Heart left ventricle (tissue), 13 donors: ENCODE measurements at regions not wholly inside any gene's neighbourhood (a gene's known extent, or its start where the extent isn't known, plus 50 kb on each side); places are given as distances from the start of the nearest gene placed in this dataset.

Experiments
- POLR2A ChIP-seq, 2 donors: fragments of 450-650 bp; IDR thresholded peaks; one replicate each; pipeline ENCODE4 v1.6.1; 2017; ENCODE audit warnings: antibody characterized with exemption in 2 of 2, mild to moderate bottlenecking in 2 of 2, moderate library complexity in 2 of 2
- TF ChIP-seq, protein P1 (sequence below), 12 donors: fragments of 200-600 bp; sonication (generic) in 4 of 12; IDR thresholded peaks; one replicate each; pipeline versions ENCODE4 v1.5.0 to v1.8.0; 2018 to 2022; ENCODE audit warnings: antibody characterized with exemption in 12 of 12, mild to moderate bottlenecking in 5 of 12
- donor health status: ischemic (EF 13 %, LVEDD 7.1; RV severe dilation, severe dysfunction).
- donor health status: DM: no; HTN: yes; CAD: no.
- donor health status: DM: no; HTN: no; CAD: no.
- donor health status: ischemic (EF 25% LVEDD 6.9; RV normal size, moderate dysfunction).
- donor health status: ischemic (EF 25% LVEDD 5.7; RV mildly dilated, moderate dysfunction).
- donor health status: ischemic (EF 35%, LVEDD 5.7; RV mildly dilated, moderate dysfunction).
- donor health status: nonischemic (EF 11% LVEDD 7.7; RV severe dilation, severe dysfunction).
- donor health status: DM: yes; HTN: yes; CAD: no.
- donor health status: PGD.
- donor health status: ischemic (EF 29% LVEDD 5.4; RV normal size, mild dysfunction).
- donor health status: nonischemic (EF 23%, LVEDD 6.1; RV moderate dilation, normal function).

DNA sequence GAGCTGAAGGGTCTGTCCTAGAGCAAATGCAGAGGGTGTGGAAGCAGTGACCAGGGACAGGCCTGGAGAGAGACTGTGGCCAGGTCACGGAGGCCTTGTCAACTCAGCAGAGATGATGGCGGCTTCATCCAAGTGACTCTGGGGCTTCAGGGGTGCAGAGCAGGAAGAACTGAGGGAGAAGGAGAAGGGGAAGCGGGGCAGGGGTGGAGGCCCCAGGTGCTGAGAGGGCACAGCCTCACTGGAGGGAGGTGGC is 299.1 kb downstream of the ZNF536 start:
- TF ChIP-seq POLR2A (IDR thresholded peaks at IDR 0.05), result no peak
- TF ChIP-seq, protein P1, sequence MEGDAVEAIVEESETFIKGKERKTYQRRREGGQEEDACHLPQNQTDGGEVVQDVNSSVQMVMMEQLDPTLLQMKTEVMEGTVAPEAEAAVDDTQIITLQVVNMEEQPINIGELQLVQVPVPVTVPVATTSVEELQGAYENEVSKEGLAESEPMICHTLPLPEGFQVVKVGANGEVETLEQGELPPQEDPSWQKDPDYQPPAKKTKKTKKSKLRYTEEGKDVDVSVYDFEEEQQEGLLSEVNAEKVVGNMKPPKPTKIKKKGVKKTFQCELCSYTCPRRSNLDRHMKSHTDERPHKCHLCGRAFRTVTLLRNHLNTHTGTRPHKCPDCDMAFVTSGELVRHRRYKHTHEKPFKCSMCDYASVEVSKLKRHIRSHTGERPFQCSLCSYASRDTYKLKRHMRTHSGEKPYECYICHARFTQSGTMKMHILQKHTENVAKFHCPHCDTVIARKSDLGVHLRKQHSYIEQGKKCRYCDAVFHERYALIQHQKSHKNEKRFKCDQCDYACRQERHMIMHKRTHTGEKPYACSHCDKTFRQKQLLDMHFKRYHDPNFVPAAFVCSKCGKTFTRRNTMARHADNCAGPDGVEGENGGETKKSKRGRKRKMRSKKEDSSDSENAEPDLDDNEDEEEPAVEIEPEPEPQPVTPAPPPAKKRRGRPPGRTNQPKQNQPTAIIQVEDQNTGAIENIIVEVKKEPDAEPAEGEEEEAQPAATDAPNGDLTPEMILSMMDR (IDR thresholded peaks at IDR 0.05), result no peak
